ENCODE measurements at regions not wholly inside any gene's neighbourhood (a gene's known extent, or its start where the extent isn't known, plus 50 kb on each side); places are given as distances from the start of the nearest gene placed in this dataset.
"Not testable (repeated sequence)": the region's sequence is repeated elsewhere in the genome, so short reads cannot be mapped to it uniquely, and the experiment has no call there.

DNA sequence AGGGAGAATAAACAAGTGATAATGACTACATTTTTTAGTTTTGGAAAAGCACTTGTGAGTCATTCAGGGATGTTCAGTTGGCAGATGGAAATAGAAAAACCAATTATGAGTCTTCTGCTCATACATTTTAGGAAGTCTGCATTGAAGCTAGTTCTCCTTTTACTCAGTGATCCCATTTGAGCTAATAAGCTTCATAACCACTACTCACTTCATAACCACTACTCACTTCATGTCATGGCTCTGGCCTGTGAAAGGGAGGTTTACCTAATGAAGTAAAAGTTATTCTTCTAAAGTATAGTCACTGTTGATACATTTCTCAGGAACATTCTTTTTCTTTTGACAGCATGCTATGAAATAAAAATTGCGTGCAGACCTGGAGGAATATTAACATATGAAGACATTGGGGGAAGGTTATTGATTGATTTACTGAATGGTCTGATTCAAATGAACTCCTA, 948.7 kb downstream of the TSN start:
- no peak for ATAC-seq (ENCODE audit: low FRiP score)
- no peak for DNase-seq (ENCODE audit: low spot score)
- TF ChIP-seq CTCF (IDR thresholded peaks at IDR 0.05) = no peak

DNA sequence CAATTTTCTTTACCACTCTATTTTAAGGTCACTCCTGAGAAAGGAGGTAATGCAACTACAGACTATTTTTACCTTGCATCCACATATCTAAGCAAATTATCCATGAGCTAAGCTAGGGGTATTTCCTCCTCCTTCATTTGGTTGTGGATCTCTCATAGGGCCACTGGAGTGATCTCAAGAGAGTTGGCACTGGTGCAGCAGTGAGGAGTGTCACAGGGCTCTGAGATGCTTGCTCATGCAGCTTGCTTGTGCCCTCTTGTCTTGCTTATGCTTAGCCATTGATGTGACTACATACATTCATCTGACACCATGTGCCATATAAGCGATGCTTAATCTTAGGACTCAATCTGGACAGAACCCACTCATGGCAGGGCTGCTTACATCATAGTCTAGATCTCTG, 950.3 kb downstream of the TSN start:
- DNase-seq (ENCODE audit: low spot score) = no peak
- no peak for TF ChIP-seq CTCF (IDR thresholded peaks at IDR 0.05)
- no peak for ATAC-seq (ENCODE audit: low FRiP score)

- ATAC-seq (ENCODE audit: low FRiP score) (no peak), DNase-seq (ENCODE audit: low spot score) (no peak)
- TF ChIP-seq CTCF (IDR thresholded peaks at IDR 0.05) = no peak
These were observed 951.3 kb downstream of the TSN start for GRCh38 chr2:122706757-122707223.

GRCh38 chr2:122707224-122707824, 951.9 kb downstream of the TSN start:
- ATAC-seq (ENCODE audit: low FRiP score) (no peak), DNase-seq (ENCODE audit: low spot score) (no peak)
- TF ChIP-seq CTCF (IDR thresholded peaks at IDR 0.05) = no peak

DNA sequence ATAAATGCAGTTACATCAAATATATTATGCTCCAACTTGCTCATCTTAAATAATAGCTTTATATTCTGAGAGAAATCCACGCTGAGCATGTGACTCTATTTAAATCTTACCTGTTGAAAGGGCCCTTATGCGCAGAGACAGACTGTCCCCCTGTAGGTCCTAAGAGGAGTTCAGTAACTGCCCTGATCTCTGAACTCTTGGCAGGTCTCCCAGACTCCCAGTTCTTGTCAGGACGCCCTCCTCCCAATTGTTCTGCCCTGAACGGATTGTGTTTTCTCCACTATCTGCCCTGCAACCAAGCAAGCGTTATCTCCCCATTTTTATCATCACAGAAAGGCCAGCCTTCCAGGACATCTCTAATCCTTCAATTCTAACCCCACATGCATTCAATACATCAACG, 954.6 kb downstream of the TSN start:
- no peak for ATAC-seq (ENCODE audit: low FRiP score)
- no peak for TF ChIP-seq CTCF (IDR thresholded peaks at IDR 0.05)
- no peak for DNase-seq (ENCODE audit: low spot score)

- ATAC-seq (ENCODE audit: low FRiP score) (no peak), DNase-seq (ENCODE audit: low spot score) (no peak)
- TF ChIP-seq CTCF (IDR thresholded peaks at IDR 0.05) = no peak
These were observed 958.3 kb downstream of the TSN start for GRCh38 chr2:122713800-122714199.

DNA sequence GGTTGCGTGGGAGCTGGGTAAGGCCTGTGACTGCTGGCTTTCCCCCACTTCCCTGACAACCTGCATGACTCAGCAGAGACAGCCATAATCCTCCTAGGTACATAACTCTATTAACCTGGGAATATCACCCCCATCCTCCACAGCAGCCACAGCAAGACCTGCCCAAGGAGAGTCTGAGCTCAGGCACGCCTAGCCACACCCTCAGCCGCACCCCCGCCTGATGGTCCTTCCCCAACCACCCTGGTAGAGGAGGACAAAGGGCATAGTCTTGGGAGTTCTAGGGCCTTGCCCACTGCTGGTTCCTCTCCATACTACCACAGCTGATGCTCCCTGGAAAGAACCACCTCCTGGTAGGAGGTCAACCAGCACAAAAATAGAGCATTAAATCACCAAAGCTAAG, 965.4 kb downstream of the TSN start:
- DNase-seq (ENCODE audit: low spot score); ATAC-seq (ENCODE audit: low FRiP score): not testable (repeated sequence)

All from omental fat pad (tissue), 3 donors.